A549 (cell line): ENCODE measurements at regions not wholly inside any gene's neighbourhood (a gene's known extent, or its start where the extent isn't known, plus 50 kb on each side); places are given as distances from the start of the nearest gene placed in this dataset.
"Not testable (repeated sequence)": the region's sequence is repeated elsewhere in the genome, so short reads cannot be mapped to it uniquely, and the experiment has no call there.

ENCODE experiments used
- ATAC-seq, 2 experiments: fragments of 200-7000 bp in 1 of 2; fragments of >200 bp in 1 of 2; cut with Nextera tagmentation in 1 of 2; cut with Tn5 transposase in 1 of 2; 3 replicates each; pipeline versions ENCODE4 v1.8.0 to v1.9.1; 2018 to 2020; ENCODE audit warnings: mild to moderate bottlenecking in 1 of 2, moderate library complexity in 1 of 2
- CTCF ChIA-PET: fragments of 300-600 bp; sonication (Branson Sonifier 250); formaldehyde crosslinking; extraction: SDS; loops from one replicate; lab custom pipeline; 2021; ENCODE audit warnings: antibody characterized with exemption, inconsistent platforms; lab: Yijun Ruan, JAX
- POLR2A ChIA-PET: fragments of 350-600 bp; formaldehyde crosslinking; extraction: SDS; loops from one replicate; lab custom pipeline; 2021; ENCODE audit warnings: antibody characterized with exemption, inconsistent platforms; lab: Yijun Ruan, JAX
- DNase-seq, 2 experiments: peaks; one replicate each; pipeline versions ENCODE4 v3.0.0 to v3.0.0-alpha.2; 2011 to 2016; ENCODE audit warnings: low read depth in 1 of 2, low spot score in 1 of 2
- FAIRE-seq: peaks from 2 replicates; lab custom pipeline; 2011; peaks lifted over from hg19 to GRCh38; lab: Jason Lieb, UNC
- H3K27ac ChIP-seq, 2 experiments: fragments of >200 bp; sonication (Bioruptor Twin); formaldehyde crosslinking; 3 replicates each; pipeline ENCODE4 v1.5.1; 2016 to 2017
- H3K4me1 ChIP-seq: fragments of >200 bp; sonication (Bioruptor Twin); formaldehyde crosslinking; 3 replicates; pipeline ENCODE4 v1.6.1; 2016
- H3K4me2 ChIP-seq: fragments of >200 bp; sonication (Bioruptor Twin); formaldehyde crosslinking; 3 replicates; pipeline ENCODE4 v1.6.1; 2016
- H3K4me3 ChIP-seq: fragments of >200 bp; sonication (Bioruptor Twin); formaldehyde crosslinking; 3 replicates; pipeline ENCODE4 v1.5.1; 2016
- H3K9me3 ChIP-seq: fragments of >200 bp; sonication (Bioruptor Twin); formaldehyde crosslinking; 3 replicates; pipeline ENCODE4 v1.6.1; 2016
- CEBPB ChIP-seq, 2 experiments: fragments of >200 bp in 1 of 2; sonication (Bioruptor Twin) in 1 of 2; formaldehyde crosslinking in 1 of 2; IDR thresholded peaks; 2 replicates each; pipeline ENCODE4 v1.6.1; 2012 to 2016
- CHD2 ChIP-seq: fragments of 150-350 bp; IDR thresholded peaks from 2 replicates; pipeline ENCODE4 v1.6.1; 2014; ENCODE audit warnings: low read length; ENCODE audit not compliant: partially characterized antibody
- EP300 ChIP-seq, 2 experiments: fragments of >200 bp; sonication (Bioruptor Twin); formaldehyde crosslinking; IDR thresholded peaks; 2 replicates in 1 of 2; 3 replicates in 1 of 2; pipeline ENCODE4 v1.6.1; 2016 to 2017
- FOSB ChIP-seq: fragments of 250-450 bp; sonication (Bioruptor Pico); IDR thresholded peaks from 2 replicates; pipeline ENCODE4 v1.5.0; 2020; ENCODE audit warnings: mild to moderate bottlenecking, moderate library complexity
- HEYL ChIP-seq: fragments of 250-450 bp; sonication (Bioruptor Pico); IDR thresholded peaks from 2 replicates; pipeline ENCODE4 v1.8.0; 2021; ENCODE audit warnings: mild to moderate bottlenecking, moderate library complexity
- MAX ChIP-seq: IDR thresholded peaks from 2 replicates; pipeline ENCODE4 v1.6.1; 2012
- MYC ChIP-seq: IDR thresholded peaks from 2 replicates; pipeline ENCODE4 v1.6.1; 2012; ENCODE audit warnings: mild to moderate bottlenecking, inconsistent platforms, low read length, improper control_type of control experiment, borderline replicate concordance
- POLR2A ChIP-seq: IDR thresholded peaks from 2 replicates; pipeline ENCODE4 v1.6.1; 2012; ENCODE audit warnings: mild to moderate bottlenecking, low read length
- POLR2AphosphoS2 ChIP-seq: conservative IDR thresholded peaks from 2 replicates; pipeline ENCODE4 v1.6.1; 2012; ENCODE audit warnings: low read length, improper control_type of control experiment, inconsistent platforms
- ZSCAN20 ChIP-seq: fragments of 250-450 bp; sonication (Bioruptor Pico); IDR thresholded peaks from 2 replicates; pipeline ENCODE4 v1.8.0; 2022; ENCODE audit warnings: mild to moderate bottlenecking, moderate library complexity
- WGBS: methylation state at CpG from one replicate; pipeline ENCODE4 v1.1.6; 2017; ENCODE audit errors: missing lambda C conversion rate; 5-methylcytosine and 5-hydroxymethylcytosine counted together
- TF ChIP-seq, protein P1 (sequence below): fragments of 450-650 bp; IDR thresholded peaks from 2 replicates; pipeline ENCODE4 v1.6.1; 2014; ENCODE audit warnings: antibody characterized with exemption
- TF ChIP-seq, protein P2 (sequence below): fragments of >200 bp; sonication (Bioruptor Twin); formaldehyde crosslinking; IDR thresholded peaks from 3 replicates; pipeline ENCODE4 v1.6.1; 2016

- TF ChIP-seq, protein P1, sequence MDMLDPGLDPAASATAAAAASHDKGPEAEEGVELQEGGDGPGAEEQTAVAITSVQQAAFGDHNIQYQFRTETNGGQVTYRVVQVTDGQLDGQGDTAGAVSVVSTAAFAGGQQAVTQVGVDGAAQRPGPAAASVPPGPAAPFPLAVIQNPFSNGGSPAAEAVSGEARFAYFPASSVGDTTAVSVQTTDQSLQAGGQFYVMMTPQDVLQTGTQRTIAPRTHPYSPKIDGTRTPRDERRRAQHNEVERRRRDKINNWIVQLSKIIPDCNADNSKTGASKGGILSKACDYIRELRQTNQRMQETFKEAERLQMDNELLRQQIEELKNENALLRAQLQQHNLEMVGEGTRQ: no peak
- TF ChIP-seq ZSCAN20 (CRISPR knock-in tag) (no peak), HEYL (CRISPR knock-in tag) (no peak), CEBPB (IDR thresholded peaks at IDR 0.05) (no peak), POLR2AphosphoS2 (no peak), MYC (no peak), EP300 (IDR thresholded peaks at IDR 0.05) (no peak), CHD2 (no peak), MAX (no peak), POLR2A (no peak), FOSB (no peak)
- TF ChIP-seq, protein P2, sequence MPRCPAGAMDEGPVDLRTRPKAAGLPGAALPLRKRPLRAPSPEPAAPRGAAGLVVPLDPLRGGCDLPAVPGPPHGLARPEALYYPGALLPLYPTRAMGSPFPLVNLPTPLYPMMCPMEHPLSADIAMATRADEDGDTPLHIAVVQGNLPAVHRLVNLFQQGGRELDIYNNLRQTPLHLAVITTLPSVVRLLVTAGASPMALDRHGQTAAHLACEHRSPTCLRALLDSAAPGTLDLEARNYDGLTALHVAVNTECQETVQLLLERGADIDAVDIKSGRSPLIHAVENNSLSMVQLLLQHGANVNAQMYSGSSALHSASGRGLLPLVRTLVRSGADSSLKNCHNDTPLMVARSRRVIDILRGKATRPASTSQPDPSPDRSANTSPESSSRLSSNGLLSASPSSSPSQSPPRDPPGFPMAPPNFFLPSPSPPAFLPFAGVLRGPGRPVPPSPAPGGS: no peak
Measured at GRCh38 chr2:224094413-224094812, 55.3 kb upstream of the SERPINE2 start (continued).

- H3K4me3 ChIP-seq, H3K4me2 ChIP-seq, POLR2A ChIA-PET, CTCF ChIA-PET, FAIRE-seq, H3K4me1 ChIP-seq, DNase-seq, H3K27ac ChIP-seq, H3K9me3 ChIP-seq, ATAC-seq: not testable (repeated sequence)
- 77% methylated on average over 5 of the region's 5 CpGs for WGBS
Measured at GRCh38 chr2:224091671-224092070, 52.6 kb upstream of the SERPINE2 start.

DNA sequence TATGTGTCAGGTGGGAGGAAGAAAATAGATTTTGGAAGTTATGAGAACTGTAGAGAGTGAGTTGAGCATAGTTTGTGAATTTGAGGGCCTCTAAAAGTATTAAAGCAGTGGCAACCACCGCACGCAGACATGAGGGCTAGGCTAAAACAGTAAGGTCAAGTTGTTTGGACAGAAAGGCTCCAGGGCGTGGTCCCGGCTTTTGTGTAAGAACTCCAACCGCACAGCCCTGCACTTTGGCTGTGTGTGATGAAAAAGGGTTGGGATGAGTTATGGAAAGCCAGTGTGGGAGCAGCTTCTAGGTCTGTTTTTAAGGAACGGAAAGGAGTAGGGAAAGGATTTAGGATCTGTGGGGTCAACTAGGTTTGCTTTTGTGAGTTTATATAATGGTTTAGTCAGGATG, 50.5 kb upstream of the SERPINE2 start:
- H3K27ac ChIP-seq, H3K4me3 ChIP-seq, FAIRE-seq, H3K4me2 ChIP-seq, ATAC-seq, H3K9me3 ChIP-seq, POLR2A ChIA-PET, DNase-seq: not testable (repeated sequence)
- H3K4me1 ChIP-seq: peaks cover 29% of the 10 kb centered on the region
- CTCF ChIA-PET: interaction anchor here (0.6 kb wide), 1 partner anchor 194 kb away, joined by 4 read pairs; no protein-coding TSS in a partner anchor
- WGBS: 93% methylated on average over 6 of the region's 6 CpGs
